ENCODE measurements at regions not wholly inside any gene's neighbourhood (a gene's known extent, or its start where the extent isn't known, plus 50 kb on each side); places are given as distances from the start of the nearest gene placed in this dataset.

- Histone ChIP-seq H3K9me3 (ENCODE audit: control insufficient read depth, insufficient read depth, low read depth, low read length) (peaks cover 19% of the 10 kb centered on the region; the same call in 1 of the 2 replicates), H3K9ac (ENCODE audit: low read length) (no peak overlapping the region), H3K27me3 (ENCODE audit: control insufficient read depth, insufficient read depth, low read length) (no peaks in the 10 kb centered on the region), H3K4me1 (ENCODE audit: control insufficient read depth, insufficient read depth, low read length) (peaks cover 5% of the 10 kb centered on the region), H3K27ac (ENCODE audit: low read depth, low read length) (no peak overlapping the region), H3K4me3 (ENCODE audit: low read depth, low read length) (no peak overlapping the region), H3K36me3 (ENCODE audit: control insufficient read depth, insufficient read depth, low read length) (no peaks in the 10 kb centered on the region)
These were observed 197.1 kb downstream of the SPP2 start for GRCh38 chr2:234247453-234248180.

- no peak overlapping the region for H3K4me3 ChIP-seq (ENCODE audit: low read depth, low read length)
- no peaks in the 10 kb centered on the region for H3K27me3 ChIP-seq (ENCODE audit: control insufficient read depth, insufficient read depth, low read length)
- peaks cover 19% of the 10 kb centered on the region; the same call in 1 of the 2 replicates for H3K9me3 ChIP-seq (ENCODE audit: control insufficient read depth, insufficient read depth, low read depth, low read length)
- no peak overlapping the region for H3K27ac ChIP-seq (ENCODE audit: low read depth, low read length)
- no peak overlapping the region for H3K9ac ChIP-seq (ENCODE audit: low read length)
- H3K4me1 ChIP-seq (ENCODE audit: control insufficient read depth, insufficient read depth, low read length): peaks cover 5% of the 10 kb centered on the region; the same call in 1 of the 2 replicates
- no peaks in the 10 kb centered on the region for H3K36me3 ChIP-seq (ENCODE audit: control insufficient read depth, insufficient read depth, low read length)
These were observed 195.4 kb downstream of the SPP2 start for GRCh38 chr2:234245945-234246344.

- no peak overlapping the region for H3K4me3 ChIP-seq (ENCODE audit: low read depth, low read length)
- H3K9me3 ChIP-seq (ENCODE audit: control insufficient read depth, insufficient read depth, low read depth, low read length): peaks cover 26% of the 10 kb centered on the region
- H3K27me3 ChIP-seq (ENCODE audit: control insufficient read depth, insufficient read depth, low read length): no peaks in the 10 kb centered on the region
- H3K27ac ChIP-seq (ENCODE audit: low read depth, low read length): no peak overlapping the region
- no peaks in the 10 kb centered on the region for H3K36me3 ChIP-seq (ENCODE audit: control insufficient read depth, insufficient read depth, low read length)
- no peak overlapping the region for H3K9ac ChIP-seq (ENCODE audit: low read length)
- H3K4me1 ChIP-seq (ENCODE audit: control insufficient read depth, insufficient read depth, low read length): no peaks in the 10 kb centered on the region
These were observed 193.5 kb downstream of the SPP2 start for GRCh38 chr2:234243871-234244565.

GRCh38 chr2:234242459-234242836 lies 191.9 kb downstream of the SPP2 start:
- H3K9ac ChIP-seq (ENCODE audit: low read length): no peak overlapping the region
- no peaks in the 10 kb centered on the region for H3K27me3 ChIP-seq (ENCODE audit: control insufficient read depth, insufficient read depth, low read length)
- H3K4me3 ChIP-seq (ENCODE audit: low read depth, low read length): no peak overlapping the region
- H3K9me3 ChIP-seq (ENCODE audit: control insufficient read depth, insufficient read depth, low read depth, low read length): peaks cover 12% of the 10 kb centered on the region
- H3K36me3 ChIP-seq (ENCODE audit: control insufficient read depth, insufficient read depth, low read length): no peaks in the 10 kb centered on the region
- H3K4me1 ChIP-seq (ENCODE audit: control insufficient read depth, insufficient read depth, low read length): no peaks in the 10 kb centered on the region
- H3K27ac ChIP-seq (ENCODE audit: low read depth, low read length): no peak overlapping the region

GRCh38 chr2:234241656-234242458 lies 191.4 kb downstream of the SPP2 start:
- Histone ChIP-seq H3K36me3 (ENCODE audit: control insufficient read depth, insufficient read depth, low read length) (no peaks in the 10 kb centered on the region), H3K4me3 (ENCODE audit: low read depth, low read length) (no peak overlapping the region), H3K27ac (ENCODE audit: low read depth, low read length) (no peak overlapping the region), H3K9me3 (ENCODE audit: control insufficient read depth, insufficient read depth, low read depth, low read length) (peaks cover 7% of the 10 kb centered on the region; the same call in 1 of the 2 replicates), H3K4me1 (ENCODE audit: control insufficient read depth, insufficient read depth, low read length) (no peaks in the 10 kb centered on the region), H3K27me3 (ENCODE audit: control insufficient read depth, insufficient read depth, low read length) (no peaks in the 10 kb centered on the region), H3K9ac (ENCODE audit: low read length) (no peak overlapping the region)

GRCh38 chr2:234240917-234241316 lies 190.4 kb downstream of the SPP2 start:
- Histone ChIP-seq H3K4me1 (ENCODE audit: control insufficient read depth, insufficient read depth, low read length) (no peaks in the 10 kb centered on the region), H3K9me3 (ENCODE audit: control insufficient read depth, insufficient read depth, low read depth, low read length) (peaks cover 9% of the 10 kb centered on the region; the same call in 1 of the 2 replicates), H3K27ac (ENCODE audit: low read depth, low read length) (no peak overlapping the region), H3K4me3 (ENCODE audit: low read depth, low read length) (no peak overlapping the region), H3K9ac (ENCODE audit: low read length) (no peak overlapping the region), H3K27me3 (ENCODE audit: control insufficient read depth, insufficient read depth, low read length) (no peaks in the 10 kb centered on the region), H3K36me3 (ENCODE audit: control insufficient read depth, insufficient read depth, low read length) (no peaks in the 10 kb centered on the region)

GRCh38 chr2:234235191-234235590 lies 184.7 kb downstream of the SPP2 start:
- Histone ChIP-seq H3K9me3 (ENCODE audit: control insufficient read depth, insufficient read depth, low read depth, low read length) (peaks cover 9% of the 10 kb centered on the region; the same call in 1 of the 2 replicates), H3K27me3 (ENCODE audit: control insufficient read depth, insufficient read depth, low read length) (no peaks in the 10 kb centered on the region), H3K4me1 (ENCODE audit: control insufficient read depth, insufficient read depth, low read length) (no peaks in the 10 kb centered on the region), H3K36me3 (ENCODE audit: control insufficient read depth, insufficient read depth, low read length) (no peaks in the 10 kb centered on the region), H3K4me3 (ENCODE audit: low read depth, low read length) (no peak overlapping the region), H3K9ac (ENCODE audit: low read length) (no peak overlapping the region), H3K27ac (ENCODE audit: low read depth, low read length) (no peak overlapping the region)

GRCh38 chr2:234231460-234231859 lies 181.0 kb downstream of the SPP2 start:
- Histone ChIP-seq H3K9me3 (ENCODE audit: control insufficient read depth, insufficient read depth, low read depth, low read length) (0 out of 2 replicates have a peak, but pooled peaks cover 2% of the 10 kb centered on the region), H3K9ac (ENCODE audit: low read length) (no peak overlapping the region), H3K36me3 (ENCODE audit: control insufficient read depth, insufficient read depth, low read length) (no peaks in the 10 kb centered on the region), H3K4me3 (ENCODE audit: low read depth, low read length) (no peak overlapping the region), H3K27me3 (ENCODE audit: control insufficient read depth, insufficient read depth, low read length) (no peaks in the 10 kb centered on the region), H3K27ac (ENCODE audit: low read depth, low read length) (no peak overlapping the region), H3K4me1 (ENCODE audit: control insufficient read depth, insufficient read depth, low read length) (no peaks in the 10 kb centered on the region)

- no peaks in the 10 kb centered on the region for H3K36me3 ChIP-seq (ENCODE audit: control insufficient read depth, insufficient read depth, low read length)
- H3K9ac ChIP-seq (ENCODE audit: low read length): no peak overlapping the region
- no peaks in the 10 kb centered on the region for H3K4me1 ChIP-seq (ENCODE audit: control insufficient read depth, insufficient read depth, low read length)
- no peaks in the 10 kb centered on the region for H3K27me3 ChIP-seq (ENCODE audit: control insufficient read depth, insufficient read depth, low read length)
- H3K4me3 ChIP-seq (ENCODE audit: low read depth, low read length): no peak overlapping the region
- H3K27ac ChIP-seq (ENCODE audit: low read depth, low read length): no peak overlapping the region
- no peaks in the 10 kb centered on the region for H3K9me3 ChIP-seq (ENCODE audit: control insufficient read depth, insufficient read depth, low read depth, low read length)
These were observed 168.5 kb downstream of the SPP2 start for GRCh38 chr2:234219046-234219310.

- no peak overlapping the region for H3K27ac ChIP-seq (ENCODE audit: low read depth, low read length)
- no peak overlapping the region for H3K4me3 ChIP-seq (ENCODE audit: low read depth, low read length)
- H3K36me3 ChIP-seq (ENCODE audit: control insufficient read depth, insufficient read depth, low read length): no peaks in the 10 kb centered on the region
- H3K27me3 ChIP-seq (ENCODE audit: control insufficient read depth, insufficient read depth, low read length): no peaks in the 10 kb centered on the region
- no peaks in the 10 kb centered on the region for H3K4me1 ChIP-seq (ENCODE audit: control insufficient read depth, insufficient read depth, low read length)
- no peaks in the 10 kb centered on the region for H3K9me3 ChIP-seq (ENCODE audit: control insufficient read depth, insufficient read depth, low read depth, low read length)
- no peak overlapping the region for H3K9ac ChIP-seq (ENCODE audit: low read length)
These were observed 168.0 kb downstream of the SPP2 start for GRCh38 chr2:234218266-234219045.

Data from HUES6 (cell line).